K562 (cell line): ENCODE measurements at regions not wholly inside any gene's neighbourhood (a gene's known extent, or its start where the extent isn't known, plus 50 kb on each side); places are given as distances from the start of the nearest gene placed in this dataset.

Experiments used
- ATAC-seq: fragments of 200-7000 bp; cut with Tn5 transposase; 3 replicates; pipeline ENCODE4 v1.9.1; 2020; ENCODE audit warnings: moderate library complexity
- BruUV-seq: library from RNA; stranded (reverse); fragments of 400-500 nt; replicated peaks from 2 replicates; lab custom pipeline; 2021; lab: Mats Ljungman, UMichigan
- CTCF ChIA-PET: fragments of 300-600 bp; formaldehyde crosslinking; extraction: SDS; loops from one replicate; lab custom pipeline; 2021; ENCODE audit warnings: low intra/inter-chr PET ratio; lab: Yijun Ruan, JAX
- POLR2A ChIA-PET: fragments of 300-600, 350-650 bp; sonication (Branson Sonifier 250); formaldehyde crosslinking; extraction: SDS; loops from one replicate; lab custom pipeline; 2021; ENCODE audit warnings: antibody characterized with exemption, inconsistent platforms; lab: Yijun Ruan, JAX
- DNase-seq, 4 experiments: peaks; one replicate each; pipeline versions ENCODE4 v3.0.0 to v3.0.0-alpha.2; 2011 to 2018; ENCODE audit warnings: low spot score in 3 of 4, mixed read lengths in 3 of 4; ENCODE audit errors: extremely low read depth in 1 of 4
- FAIRE-seq: peaks from 2 replicates; lab custom pipeline; 2011; peaks lifted over from hg19 to GRCh38; lab: Jason Lieb, UNC
- H2AFZ ChIP-seq: 2 replicates; pipeline ENCODE4 v1.6.0; 2011; ENCODE audit warnings: low read depth, low read length, control low read depth, inconsistent platforms
- H3K27ac ChIP-seq: fragments of 200-600 bp; 3 replicates; pipeline ENCODE4 v1.8.0; 2011; ENCODE audit warnings: low read depth, mild to moderate bottlenecking, control low read depth, inconsistent platforms, low read length, moderate library complexity, mixed read lengths; ENCODE audit errors: extremely low read depth
- H3K27me3 ChIP-seq, 2 experiments: fragments of 300-600 bp in 1 of 2; 2 replicates in 1 of 2; 3 replicates in 1 of 2; pipeline versions ENCODE4 v1.6.0 to v1.8.0; 2011; ENCODE audit warnings: inconsistent platforms in 2 of 2, low read length in 2 of 2, mild to moderate bottlenecking in 1 of 2, mixed read lengths in 1 of 2, moderate library complexity in 1 of 2; ENCODE audit not compliant: control insufficient read depth in 2 of 2, insufficient read depth in 2 of 2
- H3K36me3 ChIP-seq: fragments of 300-600 bp; 3 replicates; pipeline ENCODE4 v1.8.0; 2011; ENCODE audit warnings: mild to moderate bottlenecking, low read length, inconsistent platforms; ENCODE audit not compliant: control insufficient read depth, insufficient read depth
- H3K4me1 ChIP-seq, 2 experiments: fragments of 200-600 bp in 1 of 2; replicated peaks in 1 of 2; 2 replicates in 1 of 2; 3 replicates in 1 of 2; pipeline versions ENCODE4 v1.5.1 to v1.8.0; 2011; ENCODE audit warnings: inconsistent platforms in 2 of 2, low read length in 2 of 2, mild to moderate bottlenecking in 1 of 2, mixed read lengths in 1 of 2, moderate library complexity in 1 of 2; ENCODE audit not compliant: control insufficient read depth in 2 of 2, insufficient read depth in 2 of 2
- H3K4me2 ChIP-seq: 2 replicates; pipeline ENCODE4 v1.6.1; 2011; ENCODE audit warnings: low read length, control low read depth, inconsistent platforms, mixed read lengths; ENCODE audit not compliant: insufficient read depth
- H3K4me3 ChIP-seq: fragments of 200-600 bp; sonication (generic), shearing (Covaris generic); 2 replicates; pipeline ENCODE4 v1.5.1; 2016; ENCODE audit warnings: control low read depth, inconsistent platforms
- H3K79me2 ChIP-seq: fragments of 200-600 bp; 3 replicates; pipeline ENCODE4 v1.8.0; 2011; ENCODE audit warnings: low read length, inconsistent platforms; ENCODE audit not compliant: control insufficient read depth, insufficient read depth
- H3K9ac ChIP-seq, 2 experiments: 2 replicates each; pipeline versions ENCODE4 v1.6.0 to v1.6.1; 2011; ENCODE audit warnings: low read depth in 2 of 2, low read length in 2 of 2, control low read depth in 1 of 2, inconsistent platforms in 1 of 2, mild to moderate bottlenecking in 1 of 2, mixed read lengths in 1 of 2; ENCODE audit not compliant: insufficient read depth in 1 of 2
- H3K9me1 ChIP-seq: one replicate; pipeline ENCODE4 v1.6.0; 2011; ENCODE audit warnings: inconsistent platforms, mild to moderate bottlenecking, low read length, moderate library complexity; ENCODE audit not compliant: control insufficient read depth, insufficient read depth
- H3K9me3 ChIP-seq: replicated peaks from 2 replicates; pipeline ENCODE4 v1.5.1; 2011; ENCODE audit warnings: low read depth, low read length, inconsistent platforms; ENCODE audit not compliant: control insufficient read depth, insufficient read depth
- H4K20me1 ChIP-seq: replicated peaks from 2 replicates; pipeline ENCODE4 v1.6.1; 2011; ENCODE audit warnings: low read length, inconsistent platforms, mixed read lengths; ENCODE audit not compliant: control insufficient read depth, insufficient read depth
- HNRNPK ChIP-seq: fragments of 200-400 bp; formaldehyde crosslinking; IDR thresholded peaks from one replicate; pipeline ENCODE4 v1.6.1; 2018; ENCODE audit warnings: mild to moderate bottlenecking, low read depth, low read length; ENCODE audit not compliant: poor library complexity, severe bottlenecking
- PCBP2 ChIP-seq: fragments of 200-400 bp; formaldehyde crosslinking; IDR thresholded peaks from 2 replicates; pipeline ENCODE4 v1.6.1; 2018; ENCODE audit warnings: low read length, low read depth, mild to moderate bottlenecking, moderate library complexity; ENCODE audit not compliant: poor library complexity, severe bottlenecking
- WGBS: fragments of 100-300 bp; shearing (Covaris generic); methylation state at CpG from one replicate; pipeline ENCODE4 v1.1.6; 2016; ENCODE audit warnings: low coverage, mixed read lengths; ENCODE audit not compliant: insufficient coverage; ENCODE audit errors: missing lambda C conversion rate; 5-methylcytosine and 5-hydroxymethylcytosine counted together
- in situ Hi-C: fragments of 300-500 bp; cut with MboI; formaldehyde crosslinking; loops from 4 replicates; pipeline ENCODE4 v1.15.0; 2018; ENCODE audit warnings: inconsistent platforms, mixed read lengths
- intact Hi-C: fragments of 100-400 bp; cut with micrococcal nuclease; formaldehyde crosslinking; loops from 2 replicates; pipeline ENCODE4 v1.14.2; 2022
- TF ChIP-seq, protein P1 (sequence below): sonication (generic); formaldehyde crosslinking; IDR thresholded peaks from 2 replicates; pipeline ENCODE4 v1.8.0; 2023; ENCODE audit warnings: missing genetic modification reagents, mild to moderate bottlenecking, borderline replicate concordance

DNA sequence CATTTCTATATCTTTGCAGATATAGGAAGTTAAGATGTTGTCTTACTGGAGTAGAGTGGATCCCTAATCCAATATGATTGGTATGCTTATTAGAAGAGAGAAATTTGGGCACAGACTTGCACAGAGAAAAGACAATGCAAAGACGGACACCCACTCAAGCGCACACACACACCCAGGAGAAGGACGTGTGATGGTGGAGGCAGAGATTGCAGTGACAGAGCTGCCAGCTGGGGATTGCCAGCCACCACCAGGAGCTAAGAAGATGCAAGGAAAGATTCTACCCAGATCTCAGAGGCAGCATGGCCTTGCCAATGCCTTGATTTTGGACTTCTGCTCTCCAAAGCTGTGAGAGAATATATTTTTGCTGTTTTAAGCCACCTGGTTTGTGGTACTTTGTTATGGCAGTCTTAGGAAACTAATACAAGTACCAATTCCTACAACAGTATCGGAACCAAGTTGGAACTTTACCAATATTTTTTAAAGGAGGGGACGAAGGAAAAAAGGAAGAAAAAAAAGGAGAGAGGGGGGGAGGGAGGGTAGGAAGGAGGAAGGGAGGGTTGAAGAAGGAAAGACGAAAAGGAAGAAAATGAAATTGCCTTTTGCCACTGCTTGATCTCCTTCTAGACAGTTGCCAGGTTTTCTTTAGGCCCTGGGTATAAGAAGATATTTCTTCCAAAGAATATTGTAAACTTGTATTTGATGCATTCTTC lies 334.0 kb downstream of the BUD13 start:
- H3K9me1 ChIP-seq, result no peaks in the 10 kb centered on the region
- POLR2A ChIA-PET, result no interaction called here
- no peaks in the 10 kb centered on the region for H3K79me2 ChIP-seq
- H3K36me3 ChIP-seq, result no peaks in the 10 kb centered on the region
- H2AFZ ChIP-seq, result no peak overlapping the region
- H3K27me3 ChIP-seq, result no peaks in the 10 kb centered on the region
- H3K4me2 ChIP-seq, result no peak overlapping the region
- FAIRE-seq (no peak), ATAC-seq (no peak), DNase-seq (no peak)
- H3K4me1 ChIP-seq, result no peaks in the 10 kb centered on the region
- H3K9me3 ChIP-seq, result no peaks in the 10 kb centered on the region
- H4K20me1 ChIP-seq, result no peaks in the 10 kb centered on the region
- intact Hi-C loops, result no loop called here
- peak; percentile 93 for TF ChIP-seq PCBP2
- TF ChIP-seq, protein P1, sequence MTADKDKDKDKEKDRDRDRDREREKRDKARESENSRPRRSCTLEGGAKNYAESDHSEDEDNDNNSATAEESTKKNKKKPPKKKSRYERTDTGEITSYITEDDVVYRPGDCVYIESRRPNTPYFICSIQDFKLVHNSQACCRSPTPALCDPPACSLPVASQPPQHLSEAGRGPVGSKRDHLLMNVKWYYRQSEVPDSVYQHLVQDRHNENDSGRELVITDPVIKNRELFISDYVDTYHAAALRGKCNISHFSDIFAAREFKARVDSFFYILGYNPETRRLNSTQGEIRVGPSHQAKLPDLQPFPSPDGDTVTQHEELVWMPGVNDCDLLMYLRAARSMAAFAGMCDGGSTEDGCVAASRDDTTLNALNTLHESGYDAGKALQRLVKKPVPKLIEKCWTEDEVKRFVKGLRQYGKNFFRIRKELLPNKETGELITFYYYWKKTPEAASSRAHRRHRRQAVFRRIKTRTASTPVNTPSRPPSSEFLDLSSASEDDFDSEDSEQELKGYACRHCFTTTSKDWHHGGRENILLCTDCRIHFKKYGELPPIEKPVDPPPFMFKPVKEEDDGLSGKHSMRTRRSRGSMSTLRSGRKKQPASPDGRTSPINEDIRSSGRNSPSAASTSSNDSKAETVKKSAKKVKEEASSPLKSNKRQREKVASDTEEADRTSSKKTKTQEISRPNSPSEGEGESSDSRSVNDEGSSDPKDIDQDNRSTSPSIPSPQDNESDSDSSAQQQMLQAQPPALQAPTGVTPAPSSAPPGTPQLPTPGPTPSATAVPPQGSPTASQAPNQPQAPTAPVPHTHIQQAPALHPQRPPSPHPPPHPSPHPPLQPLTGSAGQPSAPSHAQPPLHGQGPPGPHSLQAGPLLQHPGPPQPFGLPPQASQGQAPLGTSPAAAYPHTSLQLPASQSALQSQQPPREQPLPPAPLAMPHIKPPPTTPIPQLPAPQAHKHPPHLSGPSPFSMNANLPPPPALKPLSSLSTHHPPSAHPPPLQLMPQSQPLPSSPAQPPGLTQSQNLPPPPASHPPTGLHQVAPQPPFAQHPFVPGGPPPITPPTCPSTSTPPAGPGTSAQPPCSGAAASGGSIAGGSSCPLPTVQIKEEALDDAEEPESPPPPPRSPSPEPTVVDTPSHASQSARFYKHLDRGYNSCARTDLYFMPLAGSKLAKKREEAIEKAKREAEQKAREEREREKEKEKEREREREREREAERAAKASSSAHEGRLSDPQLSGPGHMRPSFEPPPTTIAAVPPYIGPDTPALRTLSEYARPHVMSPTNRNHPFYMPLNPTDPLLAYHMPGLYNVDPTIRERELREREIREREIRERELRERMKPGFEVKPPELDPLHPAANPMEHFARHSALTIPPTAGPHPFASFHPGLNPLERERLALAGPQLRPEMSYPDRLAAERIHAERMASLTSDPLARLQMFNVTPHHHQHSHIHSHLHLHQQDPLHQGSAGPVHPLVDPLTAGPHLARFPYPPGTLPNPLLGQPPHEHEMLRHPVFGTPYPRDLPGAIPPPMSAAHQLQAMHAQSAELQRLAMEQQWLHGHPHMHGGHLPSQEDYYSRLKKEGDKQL (CRISPR knock-in tag), result no peak
- peak; percentile 63 for TF ChIP-seq HNRNPK
- H3K27ac ChIP-seq, result no peak overlapping the region
- H3K4me3 ChIP-seq, result no peak overlapping the region
- in situ Hi-C loops, result no loop called here
- no TSS peak for BruUV-seq
- WGBS, result 0% methylated on average over 5 of the region's 6 CpGs
- no peak overlapping the region for H3K9ac ChIP-seq
- CTCF ChIA-PET, result no interaction called here
